Thyroid gland (tissue), 4 donors: ENCODE measurements at regions not wholly inside any gene's neighbourhood (a gene's known extent, or its start where the extent isn't known, plus 50 kb on each side); places are given as distances from the start of the nearest gene placed in this dataset.

ENCODE experiments used
- POLR2A ChIP-seq, 2 donors: fragments of 450-650 bp; IDR thresholded peaks; one replicate each; pipeline ENCODE4 v1.6.1; 2017; ENCODE audit warnings: antibody characterized with exemption in 2 of 2, mild to moderate bottlenecking in 2 of 2, moderate library complexity in 1 of 2
- TF ChIP-seq, protein P1 (sequence below), 6 experiments: fragments of 200-600 bp in 3 of 6; fragments of 450-650 bp in 3 of 6; sonication (generic) in 3 of 6; IDR thresholded peaks; one replicate each; pipeline ENCODE4 v1.5.1; 2016 to 2019; ENCODE audit warnings: antibody characterized with exemption in 6 of 6, mild to moderate bottlenecking in 2 of 6, inconsistent platforms in 1 of 6, moderate library complexity in 1 of 6

- TF ChIP-seq, protein P1, sequence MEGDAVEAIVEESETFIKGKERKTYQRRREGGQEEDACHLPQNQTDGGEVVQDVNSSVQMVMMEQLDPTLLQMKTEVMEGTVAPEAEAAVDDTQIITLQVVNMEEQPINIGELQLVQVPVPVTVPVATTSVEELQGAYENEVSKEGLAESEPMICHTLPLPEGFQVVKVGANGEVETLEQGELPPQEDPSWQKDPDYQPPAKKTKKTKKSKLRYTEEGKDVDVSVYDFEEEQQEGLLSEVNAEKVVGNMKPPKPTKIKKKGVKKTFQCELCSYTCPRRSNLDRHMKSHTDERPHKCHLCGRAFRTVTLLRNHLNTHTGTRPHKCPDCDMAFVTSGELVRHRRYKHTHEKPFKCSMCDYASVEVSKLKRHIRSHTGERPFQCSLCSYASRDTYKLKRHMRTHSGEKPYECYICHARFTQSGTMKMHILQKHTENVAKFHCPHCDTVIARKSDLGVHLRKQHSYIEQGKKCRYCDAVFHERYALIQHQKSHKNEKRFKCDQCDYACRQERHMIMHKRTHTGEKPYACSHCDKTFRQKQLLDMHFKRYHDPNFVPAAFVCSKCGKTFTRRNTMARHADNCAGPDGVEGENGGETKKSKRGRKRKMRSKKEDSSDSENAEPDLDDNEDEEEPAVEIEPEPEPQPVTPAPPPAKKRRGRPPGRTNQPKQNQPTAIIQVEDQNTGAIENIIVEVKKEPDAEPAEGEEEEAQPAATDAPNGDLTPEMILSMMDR (IDR thresholded peaks at IDR 0.05), result no peak
- no peak for TF ChIP-seq POLR2A (IDR thresholded peaks at IDR 0.05)
Observed at GRCh38 chr6:164947164-164947563, 362.2 kb downstream of the C6orf118 start.
